Testis (tissue), 2 donors: ENCODE measurements at regions not wholly inside any gene's neighbourhood (a gene's known extent, or its start where the extent isn't known, plus 50 kb on each side); places are given as distances from the start of the nearest gene placed in this dataset.

Experiments
- CTCF ChIP-seq, 3 experiments: fragments of 450-650 bp in 2 of 3; fragments of 200-600 bp in 1 of 3; sonication (generic) in 1 of 3; IDR thresholded peaks; one replicate each; pipeline ENCODE4 v1.5.1; 2016 to 2019; ENCODE audit warnings: antibody characterized with exemption in 3 of 3, mild to moderate bottlenecking in 2 of 3, moderate library complexity in 1 of 3
- POLR2A ChIP-seq: fragments of 450-650 bp; IDR thresholded peaks from one replicate; pipeline ENCODE4 v1.6.1; 2017; ENCODE audit warnings: antibody characterized with exemption, mild to moderate bottlenecking, moderate library complexity

- no peak for TF ChIP-seq CTCF (IDR thresholded peaks at IDR 0.05)
- no peak for TF ChIP-seq POLR2A
Observed at GRCh38 chr15:87740655-87741344, 515.7 kb downstream of the NTRK3 start.
